Ascending aorta (tissue), 2 donors: ENCODE measurements at regions not wholly inside any gene's neighbourhood (a gene's known extent, or its start where the extent isn't known, plus 50 kb on each side); places are given as distances from the start of the nearest gene placed in this dataset.

Experiments
- DNase-seq, 2 donors: peaks; one replicate each; pipeline ENCODE4 v3.0.0-alpha.2; 2019; ENCODE audit warnings: low spot score in 2 of 2
- H3K27ac ChIP-seq, 2 donors: fragments of 200-600 bp; sonication (generic); one replicate each; pipeline ENCODE4 v1.5.1; 2016 to 2017; ENCODE audit warnings: mild to moderate bottlenecking in 1 of 2
- H3K27me3 ChIP-seq: fragments of 200-600 bp; sonication (generic); one replicate; pipeline ENCODE4 v1.5.1; 2017
- H3K36me3 ChIP-seq, 2 donors: fragments of 200-600 bp; sonication (generic); one replicate each; pipeline ENCODE4 v1.5.1; 2016
- H3K4me1 ChIP-seq, 2 donors: fragments of 200-600 bp; sonication (generic); one replicate each; pipeline ENCODE4 v1.5.1; 2016 to 2017; ENCODE audit warnings: mild to moderate bottlenecking in 1 of 2
- H3K4me3 ChIP-seq, 2 donors: fragments of 200-600 bp; sonication (generic); one replicate each; pipeline ENCODE4 v1.5.1; 2016 to 2017; ENCODE audit warnings: mild to moderate bottlenecking in 1 of 2
- H3K9me3 ChIP-seq, 2 donors: fragments of 200-600 bp; sonication (generic); one replicate each; pipeline ENCODE4 v1.5.1; 2016
- intact Hi-C: fragments of 100-400 bp; cut with DNase I; formaldehyde crosslinking; loops from one replicate; pipeline ENCODE4 v1.15.1; 2023
- TF ChIP-seq, protein P1 (sequence below), 3 experiments: fragments of 200-600 bp in 2 of 3; fragments of 450-650 bp in 1 of 3; sonication (generic) in 2 of 3; IDR thresholded peaks; one replicate each; pipeline ENCODE4 v1.5.1; 2016 to 2019; ENCODE audit warnings: antibody characterized with exemption in 3 of 3, mild to moderate bottlenecking in 1 of 3, moderate library complexity in 1 of 3

DNA sequence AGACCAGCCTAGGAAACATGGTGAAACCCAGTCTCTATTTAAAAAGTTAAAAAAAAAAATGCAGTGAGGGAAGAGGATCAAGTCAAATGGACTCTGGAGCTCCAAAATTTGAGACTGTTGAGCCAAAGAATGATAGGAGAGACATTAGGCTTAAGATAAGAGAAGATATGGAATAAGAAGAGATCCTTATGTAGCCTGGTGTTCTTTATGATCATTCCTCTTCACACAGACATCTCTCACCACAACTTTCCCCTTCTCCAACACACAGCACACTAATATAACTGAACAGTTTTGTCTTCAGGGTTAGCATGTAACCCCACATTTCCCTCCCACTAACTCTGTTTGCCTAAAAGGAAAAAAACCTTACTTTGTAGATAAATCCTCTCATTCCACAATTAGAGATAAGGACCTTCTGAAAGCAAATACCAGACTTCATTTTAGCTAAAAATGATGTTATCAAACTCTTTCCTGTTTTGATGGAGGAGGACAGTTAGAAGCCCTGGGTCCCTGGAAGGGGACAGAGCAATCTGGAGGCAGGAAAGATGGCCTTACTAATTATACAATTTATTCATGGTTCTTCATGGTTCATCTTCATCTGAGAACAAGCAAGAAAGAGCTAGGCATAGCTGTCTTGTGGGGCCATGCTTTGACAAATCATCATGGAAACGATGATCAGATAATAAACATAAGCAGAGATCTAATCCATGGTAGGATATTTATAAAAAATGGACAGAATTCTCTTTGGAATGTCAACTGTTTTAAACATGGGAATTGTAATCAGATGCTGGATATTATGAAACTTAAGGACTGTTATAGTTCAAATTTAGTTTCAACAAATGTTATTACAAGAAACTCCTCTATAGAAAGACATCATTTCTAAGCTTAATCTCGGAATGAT is 96.7 kb upstream of the S1PR1 start:
- Histone ChIP-seq H3K9me3 (no peaks in the 10 kb centered on the region), H3K4me1 (peaks cover 0 to 9% of the 10 kb centered on the region in 2 donors), H3K36me3 (no peaks in the 10 kb centered on the region), H3K4me3 (no peak overlapping the region), H3K27ac (no peak overlapping the region), H3K27me3 (no peaks in the 10 kb centered on the region)
- TF ChIP-seq, protein P1, sequence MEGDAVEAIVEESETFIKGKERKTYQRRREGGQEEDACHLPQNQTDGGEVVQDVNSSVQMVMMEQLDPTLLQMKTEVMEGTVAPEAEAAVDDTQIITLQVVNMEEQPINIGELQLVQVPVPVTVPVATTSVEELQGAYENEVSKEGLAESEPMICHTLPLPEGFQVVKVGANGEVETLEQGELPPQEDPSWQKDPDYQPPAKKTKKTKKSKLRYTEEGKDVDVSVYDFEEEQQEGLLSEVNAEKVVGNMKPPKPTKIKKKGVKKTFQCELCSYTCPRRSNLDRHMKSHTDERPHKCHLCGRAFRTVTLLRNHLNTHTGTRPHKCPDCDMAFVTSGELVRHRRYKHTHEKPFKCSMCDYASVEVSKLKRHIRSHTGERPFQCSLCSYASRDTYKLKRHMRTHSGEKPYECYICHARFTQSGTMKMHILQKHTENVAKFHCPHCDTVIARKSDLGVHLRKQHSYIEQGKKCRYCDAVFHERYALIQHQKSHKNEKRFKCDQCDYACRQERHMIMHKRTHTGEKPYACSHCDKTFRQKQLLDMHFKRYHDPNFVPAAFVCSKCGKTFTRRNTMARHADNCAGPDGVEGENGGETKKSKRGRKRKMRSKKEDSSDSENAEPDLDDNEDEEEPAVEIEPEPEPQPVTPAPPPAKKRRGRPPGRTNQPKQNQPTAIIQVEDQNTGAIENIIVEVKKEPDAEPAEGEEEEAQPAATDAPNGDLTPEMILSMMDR (IDR thresholded peaks at IDR 0.05): no peak
- intact Hi-C loops: loop anchor here (5.0 to 10.0 kb wide), 3 partner anchors 37 to 215 kb away; partner anchors contain the start of gene DPH5
- DNase-seq: no peak

DNA sequence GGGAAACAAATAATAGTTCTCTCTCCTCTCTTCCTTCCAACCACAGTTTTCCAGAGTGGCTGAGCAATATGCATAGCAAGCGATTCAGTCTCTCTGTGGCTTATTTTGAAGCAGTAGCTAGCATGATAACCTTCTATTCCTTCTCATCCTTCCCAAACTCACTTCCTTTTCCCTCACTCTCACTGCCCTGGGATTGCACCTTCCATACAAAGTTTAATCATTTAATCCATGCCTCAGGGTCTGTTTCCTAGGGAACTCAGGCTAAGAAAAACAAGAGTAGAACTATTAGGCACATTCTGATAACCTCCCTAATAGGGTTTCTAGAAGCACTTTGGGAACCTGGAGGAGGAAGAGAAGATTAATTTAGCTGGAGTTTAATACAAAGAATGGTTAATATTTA is 97.7 kb upstream of the S1PR1 start:
- intact Hi-C loops: loop anchor here (5.0 kb wide), 1 partner anchor 112 kb away; the partner anchor contains the start of gene DPH5
- Histone ChIP-seq H3K9me3 (no peaks in the 10 kb centered on the region), H3K4me1 (peaks cover 0 to 9% of the 10 kb centered on the region in 2 donors), H3K27ac (no peak overlapping the region), H3K4me3 (no peak overlapping the region), H3K36me3 (no peaks in the 10 kb centered on the region), H3K27me3 (no peaks in the 10 kb centered on the region)
- TF ChIP-seq, protein P1 (IDR thresholded peaks at IDR 0.05): no peak
- no peak for DNase-seq

DNA sequence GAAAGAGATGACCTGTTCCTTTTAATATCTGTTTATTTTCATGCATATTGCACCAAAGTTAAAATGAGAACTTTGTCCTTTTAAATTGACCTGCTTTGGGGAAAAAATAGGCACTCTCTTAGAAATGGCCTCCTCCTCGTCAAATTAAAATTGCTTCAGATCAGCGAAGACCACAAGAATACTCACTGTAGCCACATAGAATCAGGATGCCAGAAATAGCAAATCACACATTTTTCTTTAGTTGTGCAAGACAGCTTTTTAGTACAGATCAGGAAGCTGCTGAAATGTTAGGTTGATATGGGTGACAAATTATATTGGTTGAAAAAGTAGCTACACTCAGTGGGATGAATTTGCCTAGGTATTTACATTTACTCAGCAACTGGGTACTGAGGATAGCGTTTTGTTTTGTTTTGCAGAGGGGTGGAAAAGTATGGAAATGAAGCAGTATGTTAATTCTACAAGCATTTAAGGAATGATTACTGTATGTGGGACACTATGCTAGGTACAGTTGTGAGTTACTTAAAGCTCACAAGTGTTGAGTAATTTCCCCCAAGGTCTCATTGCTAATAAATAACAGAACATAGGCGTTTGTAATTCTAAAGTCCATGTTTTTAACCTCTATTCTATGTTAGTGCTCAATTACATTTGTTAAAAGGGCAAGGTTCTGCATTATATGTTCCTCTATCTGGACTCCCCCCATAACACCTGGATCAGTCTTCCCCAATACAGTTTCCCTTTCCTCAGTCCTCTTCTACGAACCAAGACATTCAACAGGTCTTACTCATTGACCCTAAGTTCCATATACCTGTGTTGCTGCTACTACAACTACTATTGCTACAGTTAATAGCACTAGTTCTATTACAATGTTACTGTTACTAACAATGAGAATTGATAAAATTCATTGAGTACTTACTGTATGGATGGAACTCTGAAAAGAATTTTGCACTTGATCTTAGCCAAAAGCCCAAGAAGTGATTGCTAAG is 99.4 kb upstream of the S1PR1 start:
- no peak overlapping the region for H3K4me3 ChIP-seq
- no peaks in the 10 kb centered on the region for H3K9me3 ChIP-seq
- no peak overlapping the region for H3K27ac ChIP-seq
- no peaks in the 10 kb centered on the region for H3K27me3 ChIP-seq
- DNase-seq: no peak
- intact Hi-C loops: loop anchor here (1.0 to 5.0 kb wide), 3 partner anchors 101 to 151 kb away; partner anchors contain the start of gene DPH5
- TF ChIP-seq, protein P1 (IDR thresholded peaks at IDR 0.05): no peak
- H3K36me3 ChIP-seq: no peaks in the 10 kb centered on the region
- peaks cover 0 to 9% of the 10 kb centered on the region in 2 donors for H3K4me1 ChIP-seq

- intact Hi-C loops: loop anchor here (1.0 to 5.0 kb wide), 3 partner anchors 102 to 152 kb away; partner anchors contain the start of gene DPH5
Observed at GRCh38 chr1:101136739-101137138, 100.1 kb upstream of the S1PR1 start.

DNA sequence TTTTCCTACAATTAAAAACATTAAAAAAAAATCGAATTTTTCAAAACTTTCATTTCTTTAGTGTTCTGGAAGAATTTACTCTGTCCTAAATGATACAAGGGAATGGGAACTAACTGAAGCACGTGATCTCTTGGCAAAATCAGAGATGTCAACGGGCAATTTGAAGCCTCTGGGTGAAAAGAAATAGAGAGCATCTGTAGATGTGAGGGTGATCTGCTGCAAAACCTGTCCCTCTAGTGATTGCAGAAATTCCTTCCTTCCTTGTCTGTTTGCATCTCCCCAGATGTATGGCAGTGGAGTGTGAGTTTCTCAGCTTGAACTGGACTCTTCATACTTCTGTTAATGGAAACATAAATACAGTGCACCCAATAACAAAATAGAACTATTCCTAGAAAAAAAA is 100.5 kb upstream of the S1PR1 start:
- intact Hi-C loops: loop anchor here (2.0 to 5.0 kb wide), 2 partner anchors 109 to 153 kb away; partner anchors contain the start of gene DPH5
- no peak overlapping the region for H3K4me3 ChIP-seq
- peaks cover 0 to 9% of the 10 kb centered on the region in 2 donors for H3K4me1 ChIP-seq
- no peaks in the 10 kb centered on the region for H3K9me3 ChIP-seq
- H3K27me3 ChIP-seq: no peaks in the 10 kb centered on the region
- no peaks in the 10 kb centered on the region for H3K36me3 ChIP-seq
- H3K27ac ChIP-seq: no peak overlapping the region
- TF ChIP-seq, protein P1 (IDR thresholded peaks at IDR 0.05): no peak
- DNase-seq: no peak

More at GRCh38 chr1:101136739-101137138, 100.1 kb upstream of the S1PR1 start:
- no peak overlapping the region for H3K4me3 ChIP-seq
- no peaks in the 10 kb centered on the region for H3K36me3 ChIP-seq
- no peak overlapping the region for H3K27ac ChIP-seq
- H3K9me3 ChIP-seq: no peaks in the 10 kb centered on the region
- TF ChIP-seq, protein P1 (IDR thresholded peaks at IDR 0.05): peak in 1 of 3 experiments; percentile 50
- peaks cover 0 to 9% of the 10 kb centered on the region in 2 donors for H3K4me1 ChIP-seq
- no peak for DNase-seq
- H3K27me3 ChIP-seq: no peaks in the 10 kb centered on the region
